ENCODE measurements at regions not wholly inside any gene's neighbourhood (a gene's known extent, or its start where the extent isn't known, plus 50 kb on each side); places are given as distances from the start of the nearest gene placed in this dataset.

GRCh38 chr2:35374845-35375244 lies 980.7 kb upstream of the CRIM1 start:
- Histone ChIP-seq H3K36me3 (ENCODE audit: control insufficient read depth in 4 of 4, insufficient read depth in 4 of 4, low read length in 3 of 4) (no peaks in the 10 kb centered on the region), H3K9me3 (ENCODE audit: control extremely low read depth in 1 of 5, control insufficient read depth in 4 of 5, insufficient read depth in 2 of 5, low read depth in 1 of 5, low read length in 4 of 5) (no peaks in the 10 kb centered on the region), H3K27ac (ENCODE audit: insufficient read depth in 1 of 2, low read depth in 1 of 2, low read length in 2 of 2, poor library complexity in 1 of 2, severe bottlenecking in 2 of 2) (no peak overlapping the region), H3K27me3 (replicated peaks in 2 of 5; ENCODE audit: control insufficient read depth in 4 of 5, insufficient read depth in 5 of 5, low read length in 4 of 5) (no peaks in the 10 kb centered on the region), H3K4me3 (ENCODE audit: control insufficient read depth in 1 of 7, extremely low read depth in 1 of 7, insufficient read depth in 4 of 7, low read depth in 2 of 7, low read length in 6 of 7) (no peak overlapping the region), H3K4me1 (ENCODE audit: control extremely low read depth in 1 of 4, control insufficient read depth in 4 of 4, insufficient read depth in 4 of 4, low read length in 3 of 4) (no peaks in the 10 kb centered on the region)
- CTCF ChIA-PET: no interaction called here
- 96% methylated on average over 3 of the region's 4 CpGs for WGBS (ENCODE audit: insufficient coverage)
- DNase-seq: no peak
- POLR2A ChIA-PET: no interaction called here

GRCh38 chr2:35365859-35366258 lies 989.7 kb upstream of the CRIM1 start:
- Histone ChIP-seq H3K4me3 (ENCODE audit: control insufficient read depth in 1 of 7, extremely low read depth in 1 of 7, insufficient read depth in 4 of 7, low read depth in 2 of 7, low read length in 6 of 7) (no peak overlapping the region), H3K27me3 (replicated peaks in 2 of 5; ENCODE audit: control insufficient read depth in 4 of 5, insufficient read depth in 5 of 5, low read length in 4 of 5) (no peaks in the 10 kb centered on the region), H3K36me3 (ENCODE audit: control insufficient read depth in 4 of 4, insufficient read depth in 4 of 4, low read length in 3 of 4) (no peaks in the 10 kb centered on the region), H3K9me3 (ENCODE audit: control extremely low read depth in 1 of 5, control insufficient read depth in 4 of 5, insufficient read depth in 2 of 5, low read depth in 1 of 5, low read length in 4 of 5) (no peaks in the 10 kb centered on the region), H3K27ac (ENCODE audit: insufficient read depth in 1 of 2, low read depth in 1 of 2, low read length in 2 of 2, poor library complexity in 1 of 2, severe bottlenecking in 2 of 2) (no peak overlapping the region), H3K4me1 (ENCODE audit: control extremely low read depth in 1 of 4, control insufficient read depth in 4 of 4, insufficient read depth in 4 of 4, low read length in 3 of 4) (no peaks in the 10 kb centered on the region)
- ChIA-PET CTCF (no interaction called here), POLR2A (no interaction called here)
- 100% methylated on average over 1 of the region's 2 CpGs for WGBS (ENCODE audit: insufficient coverage)
- no peak for DNase-seq

GRCh38 chr2:35356332-35356731 lies 999.2 kb upstream of the CRIM1 start:
- H3K4me3 ChIP-seq (ENCODE audit: control insufficient read depth in 1 of 7, extremely low read depth in 1 of 7, insufficient read depth in 4 of 7, low read depth in 2 of 7, low read length in 6 of 7): no peak overlapping the region
- no peaks in the 10 kb centered on the region for H3K36me3 ChIP-seq (ENCODE audit: control insufficient read depth in 4 of 4, insufficient read depth in 4 of 4, low read length in 3 of 4)
- H3K9me3 ChIP-seq (ENCODE audit: control extremely low read depth in 1 of 5, control insufficient read depth in 4 of 5, insufficient read depth in 2 of 5, low read depth in 1 of 5, low read length in 4 of 5): peaks cover 0 to 8% (median 3%) of the 10 kb centered on the region in 5 experiments
- DNase-seq: no peak
- ChIA-PET CTCF (no interaction called here), POLR2A (no interaction called here)
- H3K27me3 ChIP-seq (replicated peaks in 2 of 5; ENCODE audit: control insufficient read depth in 4 of 5, insufficient read depth in 5 of 5, low read length in 4 of 5): no peaks in the 10 kb centered on the region
- H3K27ac ChIP-seq (ENCODE audit: insufficient read depth in 1 of 2, low read depth in 1 of 2, low read length in 2 of 2, poor library complexity in 1 of 2, severe bottlenecking in 2 of 2): no peak overlapping the region
- no peaks in the 10 kb centered on the region for H3K4me1 ChIP-seq (ENCODE audit: control extremely low read depth in 1 of 4, control insufficient read depth in 4 of 4, insufficient read depth in 4 of 4, low read length in 3 of 4)
- 85% methylated on average over 4 of the region's 4 CpGs for WGBS (ENCODE audit: insufficient coverage)

- no peaks in the 10 kb centered on the region for H3K27me3 ChIP-seq (replicated peaks in 2 of 5; ENCODE audit: control insufficient read depth in 4 of 5, insufficient read depth in 5 of 5, low read length in 4 of 5)
- DNase-seq: no peak
- H3K4me3 ChIP-seq (ENCODE audit: control insufficient read depth in 1 of 7, extremely low read depth in 1 of 7, insufficient read depth in 4 of 7, low read depth in 2 of 7, low read length in 6 of 7): no peak overlapping the region
- peaks cover 0 to 8% (median 3%) of the 10 kb centered on the region in 5 experiments for H3K9me3 ChIP-seq (ENCODE audit: control extremely low read depth in 1 of 5, control insufficient read depth in 4 of 5, insufficient read depth in 2 of 5, low read depth in 1 of 5, low read length in 4 of 5)
- H3K4me1 ChIP-seq (ENCODE audit: control extremely low read depth in 1 of 4, control insufficient read depth in 4 of 4, insufficient read depth in 4 of 4, low read length in 3 of 4): no peaks in the 10 kb centered on the region
- POLR2A ChIA-PET: no interaction called here
- CTCF ChIA-PET: no interaction called here
- H3K27ac ChIP-seq (ENCODE audit: insufficient read depth in 1 of 2, low read depth in 1 of 2, low read length in 2 of 2, poor library complexity in 1 of 2, severe bottlenecking in 2 of 2): no peak overlapping the region
- whole genome bisulfite sequencing (ENCODE audit: insufficient coverage): 93% methylated on average over 4 of the region's 6 CpGs
- H3K36me3 ChIP-seq (ENCODE audit: control insufficient read depth in 4 of 4, insufficient read depth in 4 of 4, low read length in 3 of 4): no peaks in the 10 kb centered on the region
Measured at GRCh38 chr2:35355056-35355455, 1000.5 kb upstream of the CRIM1 start.

- Histone ChIP-seq H3K36me3 (ENCODE audit: control insufficient read depth in 4 of 4, insufficient read depth in 4 of 4, low read length in 3 of 4) (no peaks in the 10 kb centered on the region), H3K4me1 (ENCODE audit: control extremely low read depth in 1 of 4, control insufficient read depth in 4 of 4, insufficient read depth in 4 of 4, low read length in 3 of 4) (no peaks in the 10 kb centered on the region), H3K4me3 (ENCODE audit: control insufficient read depth in 1 of 7, extremely low read depth in 1 of 7, insufficient read depth in 4 of 7, low read depth in 2 of 7, low read length in 6 of 7) (no peak overlapping the region), H3K27ac (ENCODE audit: insufficient read depth in 1 of 2, low read depth in 1 of 2, low read length in 2 of 2, poor library complexity in 1 of 2, severe bottlenecking in 2 of 2) (no peak overlapping the region), H3K9me3 (ENCODE audit: control extremely low read depth in 1 of 5, control insufficient read depth in 4 of 5, insufficient read depth in 2 of 5, low read depth in 1 of 5, low read length in 4 of 5) (peaks cover 0 to 2% (median 0%) of the 10 kb centered on the region in 5 experiments), H3K27me3 (replicated peaks in 2 of 5; ENCODE audit: control insufficient read depth in 4 of 5, insufficient read depth in 5 of 5, low read length in 4 of 5) (no peaks in the 10 kb centered on the region)
- ChIA-PET CTCF (no interaction called here), POLR2A (no interaction called here)
- no peak for DNase-seq
- WGBS (ENCODE audit: insufficient coverage): 93% methylated on average over 3 of the region's 7 CpGs
Measured at GRCh38 chr2:35347561-35347960, 1008.0 kb upstream of the CRIM1 start.

- no peak for DNase-seq
- POLR2A ChIA-PET: no interaction called here
- H3K9me3 ChIP-seq (ENCODE audit: control extremely low read depth in 1 of 5, control insufficient read depth in 4 of 5, insufficient read depth in 2 of 5, low read depth in 1 of 5, low read length in 4 of 5): peaks cover 0 to 6% (median 0%) of the 10 kb centered on the region in 5 experiments
- WGBS (ENCODE audit: insufficient coverage): 88% methylated on average over 3 of the region's 4 CpGs
- no peaks in the 10 kb centered on the region for H3K27me3 ChIP-seq (replicated peaks in 2 of 5; ENCODE audit: control insufficient read depth in 4 of 5, insufficient read depth in 5 of 5, low read length in 4 of 5)
- H3K4me3 ChIP-seq (ENCODE audit: control insufficient read depth in 1 of 7, extremely low read depth in 1 of 7, insufficient read depth in 4 of 7, low read depth in 2 of 7, low read length in 6 of 7): no peak overlapping the region
- H3K27ac ChIP-seq (ENCODE audit: insufficient read depth in 1 of 2, low read depth in 1 of 2, low read length in 2 of 2, poor library complexity in 1 of 2, severe bottlenecking in 2 of 2): no peak overlapping the region
- CTCF ChIA-PET: no interaction called here
- H3K36me3 ChIP-seq (ENCODE audit: control insufficient read depth in 4 of 4, insufficient read depth in 4 of 4, low read length in 3 of 4): no peaks in the 10 kb centered on the region
- H3K4me1 ChIP-seq (ENCODE audit: control extremely low read depth in 1 of 4, control insufficient read depth in 4 of 4, insufficient read depth in 4 of 4, low read length in 3 of 4): no peaks in the 10 kb centered on the region
Measured at GRCh38 chr2:35343135-35343534, 1012.4 kb upstream of the CRIM1 start.

- Histone ChIP-seq H3K36me3 (ENCODE audit: control insufficient read depth in 4 of 4, insufficient read depth in 4 of 4, low read length in 3 of 4) (no peaks in the 10 kb centered on the region), H3K4me3 (ENCODE audit: control insufficient read depth in 1 of 7, extremely low read depth in 1 of 7, insufficient read depth in 4 of 7, low read depth in 2 of 7, low read length in 6 of 7) (no peak overlapping the region), H3K4me1 (ENCODE audit: control extremely low read depth in 1 of 4, control insufficient read depth in 4 of 4, insufficient read depth in 4 of 4, low read length in 3 of 4) (no peaks in the 10 kb centered on the region), H3K27ac (ENCODE audit: insufficient read depth in 1 of 2, low read depth in 1 of 2, low read length in 2 of 2, poor library complexity in 1 of 2, severe bottlenecking in 2 of 2) (no peak overlapping the region), H3K9me3 (ENCODE audit: control extremely low read depth in 1 of 5, control insufficient read depth in 4 of 5, insufficient read depth in 2 of 5, low read depth in 1 of 5, low read length in 4 of 5) (peaks cover 0 to 6% (median 0%) of the 10 kb centered on the region in 5 experiments), H3K27me3 (replicated peaks in 2 of 5; ENCODE audit: control insufficient read depth in 4 of 5, insufficient read depth in 5 of 5, low read length in 4 of 5) (no peaks in the 10 kb centered on the region)
- ChIA-PET POLR2A (no interaction called here), CTCF (no interaction called here)
- DNase-seq: no peak
Measured at GRCh38 chr2:35339211-35339610, 1016.4 kb upstream of the CRIM1 start.

Measured in common myeloid progenitor, CD34-positive (primary cell).